Suprapubic skin (tissue), 3 donors: ENCODE measurements at regions not wholly inside any gene's neighbourhood (a gene's known extent, or its start where the extent isn't known, plus 50 kb on each side); places are given as distances from the start of the nearest gene placed in this dataset.

Experiments used
- EP300 ChIP-seq: sonication (generic); formaldehyde crosslinking; IDR thresholded peaks from one replicate; pipeline ENCODE4 v1.6.1; 2017; ENCODE audit warnings: antibody characterized with exemption
- POLR2A ChIP-seq, 2 donors: fragments of 450-650 bp; IDR thresholded peaks; one replicate each; pipeline ENCODE4 v1.6.1; 2017; ENCODE audit warnings: antibody characterized with exemption in 2 of 2, mild to moderate bottlenecking in 2 of 2, moderate library complexity in 2 of 2
- TF ChIP-seq, protein P1 (sequence below), 2 donors: fragments of 200-600 bp in 1 of 2; fragments of 450-650 bp in 1 of 2; sonication (generic) in 1 of 2; IDR thresholded peaks; one replicate each; pipeline ENCODE4 v1.5.1; 2016 to 2019; ENCODE audit warnings: antibody characterized with exemption in 2 of 2, mild to moderate bottlenecking in 1 of 2, moderate library complexity in 1 of 2

GRCh38 chr20:23240519-23240918 lies 110.1 kb upstream of the NXT1 start:
- TF ChIP-seq, protein P1, sequence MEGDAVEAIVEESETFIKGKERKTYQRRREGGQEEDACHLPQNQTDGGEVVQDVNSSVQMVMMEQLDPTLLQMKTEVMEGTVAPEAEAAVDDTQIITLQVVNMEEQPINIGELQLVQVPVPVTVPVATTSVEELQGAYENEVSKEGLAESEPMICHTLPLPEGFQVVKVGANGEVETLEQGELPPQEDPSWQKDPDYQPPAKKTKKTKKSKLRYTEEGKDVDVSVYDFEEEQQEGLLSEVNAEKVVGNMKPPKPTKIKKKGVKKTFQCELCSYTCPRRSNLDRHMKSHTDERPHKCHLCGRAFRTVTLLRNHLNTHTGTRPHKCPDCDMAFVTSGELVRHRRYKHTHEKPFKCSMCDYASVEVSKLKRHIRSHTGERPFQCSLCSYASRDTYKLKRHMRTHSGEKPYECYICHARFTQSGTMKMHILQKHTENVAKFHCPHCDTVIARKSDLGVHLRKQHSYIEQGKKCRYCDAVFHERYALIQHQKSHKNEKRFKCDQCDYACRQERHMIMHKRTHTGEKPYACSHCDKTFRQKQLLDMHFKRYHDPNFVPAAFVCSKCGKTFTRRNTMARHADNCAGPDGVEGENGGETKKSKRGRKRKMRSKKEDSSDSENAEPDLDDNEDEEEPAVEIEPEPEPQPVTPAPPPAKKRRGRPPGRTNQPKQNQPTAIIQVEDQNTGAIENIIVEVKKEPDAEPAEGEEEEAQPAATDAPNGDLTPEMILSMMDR (IDR thresholded peaks at IDR 0.05), result no peak
- TF ChIP-seq POLR2A (IDR thresholded peaks at IDR 0.05) (no peak), EP300 (no peak)
